ENCODE measurements at regions not wholly inside any gene's neighbourhood (a gene's known extent, or its start where the extent isn't known, plus 50 kb on each side); places are given as distances from the start of the nearest gene placed in this dataset.

DNA sequence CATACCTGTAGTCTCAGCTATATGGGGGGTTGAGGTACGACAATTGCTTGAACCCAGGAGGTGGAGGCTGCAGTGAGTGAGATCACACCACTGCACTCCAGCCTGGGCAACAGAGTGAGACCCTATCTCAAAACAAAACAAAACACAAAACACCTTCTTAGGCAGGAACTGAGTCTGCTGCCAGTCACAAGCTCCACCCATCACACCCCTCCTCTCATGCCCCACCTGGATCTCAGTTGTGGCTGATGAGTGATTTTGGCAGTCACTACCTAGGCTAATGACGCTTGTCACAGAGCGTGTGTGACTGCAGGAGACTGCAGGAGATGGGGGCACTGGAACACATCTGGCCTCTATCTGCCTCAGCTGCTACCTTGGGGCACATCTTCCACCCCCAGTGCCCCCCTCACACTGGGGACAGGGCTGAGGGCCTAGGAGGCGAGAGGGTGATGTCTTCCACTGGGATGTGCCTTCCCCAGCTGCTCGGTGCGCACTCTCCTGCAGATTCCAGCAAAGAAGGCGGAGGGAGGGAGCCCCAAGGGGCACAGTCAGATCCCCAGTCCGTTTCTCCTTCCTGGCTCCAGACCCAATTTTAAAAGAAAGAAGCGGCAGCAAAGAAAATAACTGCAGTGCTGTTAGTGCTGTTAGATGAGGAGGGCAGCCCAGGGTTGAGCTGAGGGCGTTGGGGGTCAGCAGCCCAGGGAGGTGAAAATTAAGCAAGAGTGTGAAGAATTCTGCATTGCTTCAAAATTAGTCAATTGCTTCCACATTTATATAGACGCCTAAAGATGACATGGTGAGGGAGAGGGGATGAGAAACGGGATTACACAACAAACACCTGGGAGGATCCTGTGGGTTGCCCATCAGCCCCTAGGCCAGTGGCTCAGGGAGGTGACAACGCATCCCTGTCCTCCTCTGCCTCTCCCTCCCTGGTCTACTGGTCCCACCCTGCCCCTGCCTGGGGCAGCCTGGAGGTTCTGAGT is 143.6 kb upstream of the HAAO start:
- no peak for TF ChIP-seq POLR2A (IDR thresholded peaks at IDR 0.05)
- TF ChIP-seq, protein P1, sequence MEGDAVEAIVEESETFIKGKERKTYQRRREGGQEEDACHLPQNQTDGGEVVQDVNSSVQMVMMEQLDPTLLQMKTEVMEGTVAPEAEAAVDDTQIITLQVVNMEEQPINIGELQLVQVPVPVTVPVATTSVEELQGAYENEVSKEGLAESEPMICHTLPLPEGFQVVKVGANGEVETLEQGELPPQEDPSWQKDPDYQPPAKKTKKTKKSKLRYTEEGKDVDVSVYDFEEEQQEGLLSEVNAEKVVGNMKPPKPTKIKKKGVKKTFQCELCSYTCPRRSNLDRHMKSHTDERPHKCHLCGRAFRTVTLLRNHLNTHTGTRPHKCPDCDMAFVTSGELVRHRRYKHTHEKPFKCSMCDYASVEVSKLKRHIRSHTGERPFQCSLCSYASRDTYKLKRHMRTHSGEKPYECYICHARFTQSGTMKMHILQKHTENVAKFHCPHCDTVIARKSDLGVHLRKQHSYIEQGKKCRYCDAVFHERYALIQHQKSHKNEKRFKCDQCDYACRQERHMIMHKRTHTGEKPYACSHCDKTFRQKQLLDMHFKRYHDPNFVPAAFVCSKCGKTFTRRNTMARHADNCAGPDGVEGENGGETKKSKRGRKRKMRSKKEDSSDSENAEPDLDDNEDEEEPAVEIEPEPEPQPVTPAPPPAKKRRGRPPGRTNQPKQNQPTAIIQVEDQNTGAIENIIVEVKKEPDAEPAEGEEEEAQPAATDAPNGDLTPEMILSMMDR (IDR thresholded peaks at IDR 0.05): no peak
- no peak for TF ChIP-seq POLR2AphosphoS5 (IDR thresholded peaks at IDR 0.05)

All from transverse colon (tissue), 4 donors.